SU-DHL-6 (cell line): ENCODE measurements at regions not wholly inside any gene's neighbourhood (a gene's known extent, or its start where the extent isn't known, plus 50 kb on each side); places are given as distances from the start of the nearest gene placed in this dataset.

Experiments
- H2AFZ ChIP-seq: fragments of 200-600 bp; sonication (generic); 2 replicates; pipeline ENCODE4 v1.6.1; 2014; ENCODE audit warnings: low read depth, mild to moderate bottlenecking, moderate library complexity, mixed read lengths, antibody characterized with exemption, low read length; ENCODE audit not compliant: severe bottlenecking
- H3F3A ChIP-seq: fragments of 200-600 bp; shearing (Covaris generic); 2 replicates; pipeline ENCODE4 v1.6.0; 2016; ENCODE audit warnings: antibody characterized with exemption, mild to moderate bottlenecking; ENCODE audit not compliant: insufficient read depth
- H3K27ac ChIP-seq: fragments of 200-600 bp; sonication (generic); 2 replicates; pipeline ENCODE4 v1.5.1; 2016; ENCODE audit warnings: low read depth, mild to moderate bottlenecking, low read length, moderate library complexity, mixed read lengths
- H3K27me3 ChIP-seq: fragments of 200-600 bp; sonication (generic), shearing (Covaris generic); 2 replicates; pipeline ENCODE4 v1.6.0; 2014; ENCODE audit warnings: mild to moderate bottlenecking, low read length
- H3K36me3 ChIP-seq: fragments of 200-600 bp; sonication (generic); 2 replicates; pipeline ENCODE4 v1.6.1; 2014; ENCODE audit warnings: mild to moderate bottlenecking, low read length, mixed read lengths
- H3K4me2 ChIP-seq: fragments of 300-600, 200-600 bp; shearing (Covaris generic), sonication (generic); 2 replicates; pipeline ENCODE4 v1.6.0; 2014; ENCODE audit warnings: low read length, low read depth, mild to moderate bottlenecking; ENCODE audit not compliant: poor library complexity, severe bottlenecking
- H3K4me3 ChIP-seq: fragments of 200-600 bp; sonication (generic); 2 replicates; pipeline ENCODE4 v1.5.1; 2014; ENCODE audit warnings: antibody characterized with exemption, low read length, mild to moderate bottlenecking, mixed read lengths; ENCODE audit not compliant: insufficient read depth, poor library complexity, severe bottlenecking
- H3K79me2 ChIP-seq: fragments of 200-600 bp; sonication (generic); 2 replicates; pipeline ENCODE4 v1.6.1; 2014; ENCODE audit warnings: mild to moderate bottlenecking, low read length, moderate library complexity; ENCODE audit not compliant: insufficient read depth
- H3K9ac ChIP-seq: fragments of 200-600 bp; sonication (generic); 2 replicates; pipeline ENCODE4 v1.7.0; 2014; ENCODE audit warnings: mild to moderate bottlenecking, low read length
- H3K9me2 ChIP-seq: fragments of 200-600 bp; sonication (generic); replicated peaks from 2 replicates; pipeline ENCODE4 v1.6.1; 2014; ENCODE audit warnings: low read length; ENCODE audit not compliant: insufficient read depth
- H3K9me3 ChIP-seq: fragments of 200-600 bp; sonication (generic); 2 replicates; pipeline ENCODE4 v1.6.1; 2014; ENCODE audit warnings: low read length, mixed read lengths; ENCODE audit not compliant: insufficient read depth
- H4K20me1 ChIP-seq: fragments of 200-600 bp; sonication (generic); 2 replicates; pipeline ENCODE4 v1.6.1; 2014; ENCODE audit warnings: low read depth, mild to moderate bottlenecking, antibody characterized with exemption, low read length, moderate library complexity, mixed read lengths
- EZH2phosphoT487 ChIP-seq: fragments of 200-600 bp; sonication (generic), shearing (Covaris generic); conservative IDR thresholded peaks from 2 replicates; pipeline ENCODE4 v1.6.1; 2018; ENCODE audit warnings: mild to moderate bottlenecking, antibody characterized with exemption, low read length, moderate library complexity, mixed read lengths
- TF ChIP-seq, protein P1 (sequence below): fragments of 200-600 bp; sonication (generic); IDR thresholded peaks from one replicate; pipeline ENCODE4 v1.5.1; 2017; ENCODE audit warnings: antibody characterized with exemption, mild to moderate bottlenecking, low read length, moderate library complexity; ENCODE audit not compliant: insufficient read depth, poor library complexity, severe bottlenecking

DNA sequence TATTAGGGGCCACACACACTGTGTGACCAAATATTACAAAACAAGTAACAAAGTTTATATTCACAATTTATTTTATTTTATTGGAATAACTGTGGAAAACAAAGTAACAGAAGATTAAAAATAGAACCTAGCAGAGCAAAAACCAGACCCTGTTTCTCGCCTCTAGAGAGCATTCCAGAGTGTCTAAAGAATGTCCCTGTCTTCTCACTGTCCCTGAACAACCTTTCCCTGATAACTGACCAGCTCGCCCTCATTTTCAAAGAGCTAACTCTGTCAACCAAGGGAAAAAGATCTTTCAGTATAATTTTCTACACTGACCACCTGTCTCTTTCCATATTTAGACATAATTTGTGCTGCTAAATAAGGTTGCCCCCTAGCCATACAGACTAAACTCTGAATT, 646.9 kb downstream of the USP25 start:
- TF ChIP-seq, protein P1, sequence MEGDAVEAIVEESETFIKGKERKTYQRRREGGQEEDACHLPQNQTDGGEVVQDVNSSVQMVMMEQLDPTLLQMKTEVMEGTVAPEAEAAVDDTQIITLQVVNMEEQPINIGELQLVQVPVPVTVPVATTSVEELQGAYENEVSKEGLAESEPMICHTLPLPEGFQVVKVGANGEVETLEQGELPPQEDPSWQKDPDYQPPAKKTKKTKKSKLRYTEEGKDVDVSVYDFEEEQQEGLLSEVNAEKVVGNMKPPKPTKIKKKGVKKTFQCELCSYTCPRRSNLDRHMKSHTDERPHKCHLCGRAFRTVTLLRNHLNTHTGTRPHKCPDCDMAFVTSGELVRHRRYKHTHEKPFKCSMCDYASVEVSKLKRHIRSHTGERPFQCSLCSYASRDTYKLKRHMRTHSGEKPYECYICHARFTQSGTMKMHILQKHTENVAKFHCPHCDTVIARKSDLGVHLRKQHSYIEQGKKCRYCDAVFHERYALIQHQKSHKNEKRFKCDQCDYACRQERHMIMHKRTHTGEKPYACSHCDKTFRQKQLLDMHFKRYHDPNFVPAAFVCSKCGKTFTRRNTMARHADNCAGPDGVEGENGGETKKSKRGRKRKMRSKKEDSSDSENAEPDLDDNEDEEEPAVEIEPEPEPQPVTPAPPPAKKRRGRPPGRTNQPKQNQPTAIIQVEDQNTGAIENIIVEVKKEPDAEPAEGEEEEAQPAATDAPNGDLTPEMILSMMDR = no peak
- no peak for TF ChIP-seq EZH2phosphoT487
- Histone ChIP-seq H3F3A (no peaks in the 10 kb centered on the region), H3K27me3 (no peaks in the 10 kb centered on the region)

DNA sequence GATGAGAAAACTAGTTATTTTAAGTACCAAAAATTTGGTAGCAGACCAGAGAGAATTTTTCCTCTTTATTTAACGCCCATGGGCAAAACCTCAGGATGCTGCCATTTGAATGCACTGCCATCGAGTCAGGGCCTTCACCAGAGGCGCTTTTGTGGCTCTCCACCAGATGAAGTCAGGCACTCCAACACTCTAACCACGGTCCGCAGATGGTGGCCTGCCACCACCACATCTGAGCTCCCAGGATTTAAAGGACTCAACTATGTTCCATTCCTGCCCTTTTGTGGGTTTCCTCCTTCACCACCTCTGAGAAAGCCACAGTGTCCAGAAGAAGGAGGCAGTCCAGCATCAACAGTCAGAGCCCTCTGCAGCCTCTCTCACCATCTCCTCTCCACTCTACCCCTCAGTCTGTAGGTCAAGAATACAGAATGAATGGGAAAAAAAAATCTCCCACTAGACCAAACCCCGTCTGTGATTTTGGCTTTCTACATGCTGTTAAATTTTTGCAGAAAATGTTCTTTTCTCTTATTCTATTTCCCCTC, 647.4 kb downstream of the USP25 start:
- H3K27me3 ChIP-seq = no peaks in the 10 kb centered on the region
- no peak overlapping the region for H3K27ac ChIP-seq
- H3K4me2 ChIP-seq = no peak overlapping the region
- H4K20me1 ChIP-seq = no peaks in the 10 kb centered on the region
- H3F3A ChIP-seq = no peaks in the 10 kb centered on the region
- H3K9me3 ChIP-seq = no peaks in the 10 kb centered on the region
- H2AFZ ChIP-seq = no peak overlapping the region
- H3K36me3 ChIP-seq = no peaks in the 10 kb centered on the region
- TF ChIP-seq EZH2phosphoT487 = no peak
- TF ChIP-seq, protein P1 = no peak
- H3K79me2 ChIP-seq = no peaks in the 10 kb centered on the region
- H3K9ac ChIP-seq = no peak overlapping the region
- no peaks in the 10 kb centered on the region for H3K9me2 ChIP-seq
- no peak overlapping the region for H3K4me3 ChIP-seq

More for the DNA sequence above, 646.9 kb downstream of the USP25 start:
- H3K27ac ChIP-seq = no peak overlapping the region
- H3K36me3 ChIP-seq = no peaks in the 10 kb centered on the region
- no peak overlapping the region for H3K4me2 ChIP-seq
- H3K9ac ChIP-seq = no peak overlapping the region
- no peaks in the 10 kb centered on the region for H3K79me2 ChIP-seq
- H3K9me3 ChIP-seq = no peaks in the 10 kb centered on the region
- H2AFZ ChIP-seq = no peak overlapping the region
- no peaks in the 10 kb centered on the region for H4K20me1 ChIP-seq
- no peak overlapping the region for H3K4me3 ChIP-seq
- H3K9me2 ChIP-seq = no peaks in the 10 kb centered on the region

DNA sequence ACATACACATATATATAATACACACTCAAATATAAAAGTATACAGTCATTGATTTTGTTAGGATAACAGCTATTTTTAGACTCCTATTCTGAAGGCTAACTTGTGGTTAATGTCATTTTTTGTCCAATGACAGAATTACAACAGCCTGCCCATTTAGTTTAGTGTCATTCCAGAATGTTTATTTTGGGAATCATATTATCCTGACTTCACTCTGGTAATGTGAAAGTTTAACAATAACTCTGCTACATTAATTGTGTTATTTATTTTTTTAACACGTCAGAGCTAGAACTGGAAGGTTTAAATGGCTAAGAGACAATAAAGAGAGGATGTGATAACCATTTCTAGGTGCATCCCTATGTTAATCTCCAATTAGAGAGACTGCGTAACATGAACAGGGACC, 648.1 kb downstream of the USP25 start:
- TF ChIP-seq, protein P1 = no peak
- no peak for TF ChIP-seq EZH2phosphoT487
- no peak overlapping the region for H3K4me2 ChIP-seq
- H2AFZ ChIP-seq = no peak overlapping the region
- no peaks in the 10 kb centered on the region for H3F3A ChIP-seq
- no peaks in the 10 kb centered on the region for H4K20me1 ChIP-seq
- H3K36me3 ChIP-seq = no peaks in the 10 kb centered on the region
- H3K9ac ChIP-seq = no peak overlapping the region
- no peaks in the 10 kb centered on the region for H3K27me3 ChIP-seq
- no peak overlapping the region for H3K4me3 ChIP-seq
- H3K79me2 ChIP-seq = no peaks in the 10 kb centered on the region
- no peaks in the 10 kb centered on the region for H3K9me2 ChIP-seq
- H3K9me3 ChIP-seq = no peaks in the 10 kb centered on the region
- no peak overlapping the region for H3K27ac ChIP-seq
